ENCODE measurements at regions not wholly inside any gene's neighbourhood (a gene's known extent, or its start where the extent isn't known, plus 50 kb on each side); places are given as distances from the start of the nearest gene placed in this dataset.

- TF ChIP-seq ZFP3 (CRISPR knock-in tag; IDR thresholded peaks at IDR 0.05) (no peak), BACH2 (CRISPR knock-in tag; IDR thresholded peaks at IDR 0.05; ENCODE audit: borderline replicate concordance) (no peak), ARNTL (CRISPR knock-in tag; IDR thresholded peaks at IDR 0.05; ENCODE audit: borderline replicate concordance, low read depth) (no peak), ZNF565 (CRISPR knock-in tag; conservative IDR thresholded peaks at IDR 0.05; ENCODE audit: low read depth) (no peak), PATZ1 (CRISPR knock-in tag; IDR thresholded peaks at IDR 0.05; ENCODE audit: borderline replicate concordance) (no peak), PPARA (CRISPR knock-in tag; IDR thresholded peaks at IDR 0.05; ENCODE audit: borderline replicate concordance) (no peak), ZFP30 (CRISPR knock-in tag; IDR thresholded peaks at IDR 0.05) (no peak), RARB (CRISPR knock-in tag; IDR thresholded peaks at IDR 0.05) (no peak), TCF4 (CRISPR knock-in tag; IDR thresholded peaks at IDR 0.05; ENCODE audit: borderline replicate concordance) (no peak)
- TF ChIP-seq, protein P1, sequence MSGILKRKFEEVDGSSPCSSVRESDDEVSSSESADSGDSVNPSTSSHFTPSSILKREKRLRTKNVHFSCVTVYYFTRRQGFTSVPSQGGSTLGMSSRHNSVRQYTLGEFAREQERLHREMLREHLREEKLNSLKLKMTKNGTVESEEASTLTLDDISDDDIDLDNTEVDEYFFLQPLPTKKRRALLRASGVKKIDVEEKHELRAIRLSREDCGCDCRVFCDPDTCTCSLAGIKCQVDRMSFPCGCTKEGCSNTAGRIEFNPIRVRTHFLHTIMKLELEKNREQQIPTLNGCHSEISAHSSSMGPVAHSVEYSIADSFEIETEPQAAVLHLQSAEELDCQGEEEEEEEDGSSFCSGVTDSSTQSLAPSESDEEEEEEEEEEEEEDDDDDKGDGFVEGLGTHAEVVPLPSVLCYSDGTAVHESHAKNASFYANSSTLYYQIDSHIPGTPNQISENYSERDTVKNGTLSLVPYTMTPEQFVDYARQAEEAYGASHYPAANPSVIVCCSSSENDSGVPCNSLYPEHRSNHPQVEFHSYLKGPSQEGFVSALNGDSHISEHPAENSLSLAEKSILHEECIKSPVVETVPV (CRISPR knock-in tag; IDR thresholded peaks at IDR 0.05), result no peak
Measured at GRCh38 chr3:153094386-153094785, 67.6 kb upstream of the RAP2B start.
